ENCODE measurements at regions not wholly inside any gene's neighbourhood (a gene's known extent, or its start where the extent isn't known, plus 50 kb on each side); places are given as distances from the start of the nearest gene placed in this dataset.
"Not testable (repeated sequence)": the region's sequence is repeated elsewhere in the genome, so short reads cannot be mapped to it uniquely, and the experiment has no call there.

DNA sequence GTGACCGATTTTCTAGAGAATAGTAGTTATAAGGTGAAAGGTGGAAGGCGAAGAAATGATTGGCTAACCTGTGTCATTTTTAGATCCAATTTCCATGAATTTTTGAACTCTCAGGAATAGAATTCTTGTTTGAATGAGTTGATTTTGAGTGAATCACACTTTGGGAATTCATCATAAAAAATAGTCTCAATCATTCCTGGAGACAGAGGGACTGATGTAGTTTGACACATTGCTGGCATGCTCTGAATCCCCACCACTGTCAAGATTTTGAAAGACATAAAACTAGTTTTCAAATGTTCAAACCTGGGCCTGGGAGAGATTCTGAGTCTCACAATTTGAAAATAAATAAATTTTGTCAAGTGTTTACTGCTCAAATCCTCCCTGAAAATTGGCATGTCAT lies 861.4 kb upstream of the RAG2 start:
- TF ChIP-seq, protein P1, sequence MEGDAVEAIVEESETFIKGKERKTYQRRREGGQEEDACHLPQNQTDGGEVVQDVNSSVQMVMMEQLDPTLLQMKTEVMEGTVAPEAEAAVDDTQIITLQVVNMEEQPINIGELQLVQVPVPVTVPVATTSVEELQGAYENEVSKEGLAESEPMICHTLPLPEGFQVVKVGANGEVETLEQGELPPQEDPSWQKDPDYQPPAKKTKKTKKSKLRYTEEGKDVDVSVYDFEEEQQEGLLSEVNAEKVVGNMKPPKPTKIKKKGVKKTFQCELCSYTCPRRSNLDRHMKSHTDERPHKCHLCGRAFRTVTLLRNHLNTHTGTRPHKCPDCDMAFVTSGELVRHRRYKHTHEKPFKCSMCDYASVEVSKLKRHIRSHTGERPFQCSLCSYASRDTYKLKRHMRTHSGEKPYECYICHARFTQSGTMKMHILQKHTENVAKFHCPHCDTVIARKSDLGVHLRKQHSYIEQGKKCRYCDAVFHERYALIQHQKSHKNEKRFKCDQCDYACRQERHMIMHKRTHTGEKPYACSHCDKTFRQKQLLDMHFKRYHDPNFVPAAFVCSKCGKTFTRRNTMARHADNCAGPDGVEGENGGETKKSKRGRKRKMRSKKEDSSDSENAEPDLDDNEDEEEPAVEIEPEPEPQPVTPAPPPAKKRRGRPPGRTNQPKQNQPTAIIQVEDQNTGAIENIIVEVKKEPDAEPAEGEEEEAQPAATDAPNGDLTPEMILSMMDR (conservative IDR thresholded peaks at IDR 0.05) = no peak
- Mint-ChIP-seq H3K27me3 (no peaks in the 10 kb centered on the region), H3K27ac (no peak overlapping the region), H3K9me3 (no peaks in the 10 kb centered on the region), H3K4me3 (no peak overlapping the region), H3K36me3 (no peaks in the 10 kb centered on the region), H3K4me1 (ENCODE audit: unreplicated experiment) (no peaks in the 10 kb centered on the region)
- no peak for DNase-seq (ENCODE audit: extremely low spot score, unreplicated experiment)

DNA sequence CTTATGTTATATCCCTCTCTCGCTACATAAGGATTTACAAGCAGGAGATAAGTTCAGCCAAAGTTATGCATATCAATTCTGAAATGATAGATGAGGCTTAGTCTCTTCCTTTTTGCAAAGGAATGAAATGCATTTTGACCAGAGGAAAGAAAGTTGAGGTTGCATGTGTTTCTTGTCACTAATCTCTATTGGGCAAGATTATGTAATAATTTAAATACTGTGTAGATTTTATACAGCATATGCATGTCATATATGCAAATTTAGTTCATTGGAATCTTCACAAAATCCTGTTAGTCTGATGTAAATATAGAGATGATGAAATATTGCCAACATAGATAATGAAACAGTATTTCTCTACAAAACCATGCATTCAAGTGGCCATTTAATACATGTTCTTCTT lies 858.7 kb upstream of the RAG2 start:
- Mint-ChIP-seq H3K27me3 (no peaks in the 10 kb centered on the region), H3K4me3 (no peak overlapping the region), H3K4me1 (ENCODE audit: unreplicated experiment) (peaks cover 14% of the 10 kb centered on the region), H3K36me3 (no peaks in the 10 kb centered on the region), H3K27ac (no peak overlapping the region), H3K9me3 (peaks cover 4% of the 10 kb centered on the region)
- no peak for DNase-seq (ENCODE audit: extremely low spot score, unreplicated experiment)
- TF ChIP-seq, protein P1 (conservative IDR thresholded peaks at IDR 0.05) = no peak

DNA sequence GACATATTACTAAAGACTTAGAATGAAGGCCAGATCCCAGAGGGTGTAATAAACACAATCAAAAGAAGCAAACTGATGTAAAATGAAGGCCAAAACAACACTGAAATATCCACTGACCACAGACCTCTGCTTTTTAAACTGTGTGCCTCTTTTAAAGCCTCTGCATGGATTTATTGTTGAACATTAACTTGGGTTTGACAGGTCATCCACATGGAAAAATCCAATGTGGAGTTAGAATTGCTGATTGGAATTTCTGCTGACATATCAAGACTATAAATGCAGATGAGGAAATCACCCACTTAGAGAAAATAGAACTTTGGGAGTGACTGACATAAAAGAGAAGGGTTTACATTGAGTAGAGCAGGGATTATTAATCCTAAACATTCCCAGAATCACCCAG lies 853.9 kb upstream of the RAG2 start:
- H3K4me1 Mint-ChIP-seq (ENCODE audit: unreplicated experiment) = peaks cover 35% of the 10 kb centered on the region
- H3K4me3 Mint-ChIP-seq = peak overlapping the region; percentile 6
- H3K27me3 Mint-ChIP-seq = no peaks in the 10 kb centered on the region
- TF ChIP-seq, protein P1 (conservative IDR thresholded peaks at IDR 0.05) = no peak
- DNase-seq (ENCODE audit: extremely low spot score, unreplicated experiment) = no peak
- no peaks in the 10 kb centered on the region for H3K36me3 Mint-ChIP-seq
- peaks cover 4% of the 10 kb centered on the region for H3K9me3 Mint-ChIP-seq
- H3K27ac Mint-ChIP-seq = no peak overlapping the region

DNA sequence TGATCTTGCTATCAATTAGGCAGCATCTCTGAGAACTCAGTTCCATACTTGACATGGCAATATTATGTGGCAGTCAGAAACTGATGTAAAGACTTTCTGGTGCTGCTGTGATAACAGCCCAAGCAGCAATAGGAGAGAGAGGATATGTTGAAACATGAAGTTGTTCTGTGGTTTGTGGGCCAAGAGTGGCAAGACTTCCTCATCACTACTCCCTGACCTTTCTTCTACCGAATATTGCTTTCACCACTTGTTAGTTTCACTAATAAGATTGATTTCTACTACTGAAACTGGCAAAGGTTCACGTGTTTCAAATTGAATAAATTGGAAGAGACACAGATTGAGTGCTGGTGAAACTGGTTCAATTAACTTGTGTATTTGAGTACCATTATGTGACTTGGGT lies 852.6 kb upstream of the RAG2 start:
- no peak overlapping the region for H3K4me3 Mint-ChIP-seq
- H3K9me3 Mint-ChIP-seq = peaks cover 4% of the 10 kb centered on the region
- no peak for DNase-seq (ENCODE audit: extremely low spot score, unreplicated experiment)
- no peak overlapping the region for H3K27ac Mint-ChIP-seq
- peaks cover 35% of the 10 kb centered on the region for H3K4me1 Mint-ChIP-seq (ENCODE audit: unreplicated experiment)
- no peaks in the 10 kb centered on the region for H3K36me3 Mint-ChIP-seq
- no peaks in the 10 kb centered on the region for H3K27me3 Mint-ChIP-seq
- TF ChIP-seq, protein P1 (conservative IDR thresholded peaks at IDR 0.05) = no peak

DNA sequence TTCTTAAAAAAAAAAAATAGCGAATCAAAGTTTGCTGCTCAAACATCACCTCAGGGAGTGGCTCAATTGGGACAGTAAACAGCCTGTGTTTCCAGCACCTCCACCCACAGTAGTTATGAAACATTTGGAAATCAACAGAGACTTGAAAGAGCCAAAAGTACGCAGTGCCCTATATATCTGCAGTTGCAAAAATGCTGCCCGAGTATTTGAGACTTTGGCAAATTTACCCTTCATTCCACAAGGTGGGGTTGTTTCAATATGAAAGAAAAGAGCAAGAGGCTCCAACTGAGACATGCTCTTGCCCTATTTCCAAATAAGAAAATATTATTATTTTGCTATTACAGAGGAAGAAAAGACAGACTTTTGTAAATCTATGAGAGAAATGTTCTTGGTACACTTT lies 851.1 kb upstream of the RAG2 start:
- no peak for DNase-seq (ENCODE audit: extremely low spot score, unreplicated experiment)
- peaks cover 35% of the 10 kb centered on the region for H3K4me1 Mint-ChIP-seq (ENCODE audit: unreplicated experiment)
- TF ChIP-seq, protein P1 (conservative IDR thresholded peaks at IDR 0.05) = peak; percentile 77
- no peak overlapping the region for H3K4me3 Mint-ChIP-seq
- H3K27ac Mint-ChIP-seq = no peak overlapping the region
- H3K36me3 Mint-ChIP-seq = no peaks in the 10 kb centered on the region
- peaks cover 3% of the 10 kb centered on the region for H3K9me3 Mint-ChIP-seq
- no peaks in the 10 kb centered on the region for H3K27me3 Mint-ChIP-seq

DNA sequence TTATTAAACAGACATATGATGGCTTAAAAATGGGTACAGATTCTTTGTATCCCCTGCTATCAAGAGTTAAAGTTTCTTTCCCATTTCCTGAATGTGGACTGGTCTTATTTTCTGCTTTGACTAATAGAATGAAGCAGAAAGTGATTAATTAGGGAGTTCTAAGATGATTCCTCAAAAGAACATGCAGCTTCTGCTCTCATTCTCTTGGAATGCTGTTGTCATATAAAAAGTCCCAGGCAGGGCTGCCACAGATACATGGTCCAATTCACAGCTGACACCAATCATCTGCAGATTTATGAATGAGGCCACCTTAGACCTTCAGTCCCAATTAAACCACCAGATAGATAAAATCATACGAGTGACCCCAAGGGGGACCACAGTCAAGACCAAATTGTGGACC lies 844.5 kb upstream of the RAG2 start:
- no peaks in the 10 kb centered on the region for H3K4me1 Mint-ChIP-seq (ENCODE audit: unreplicated experiment)
- no peaks in the 10 kb centered on the region for H3K27me3 Mint-ChIP-seq
- TF ChIP-seq, protein P1 (conservative IDR thresholded peaks at IDR 0.05) = no peak
- H3K27ac Mint-ChIP-seq = no peak overlapping the region
- H3K9me3 Mint-ChIP-seq = no peaks in the 10 kb centered on the region
- H3K36me3 Mint-ChIP-seq = no peaks in the 10 kb centered on the region
- H3K4me3 Mint-ChIP-seq = no peak overlapping the region
- DNase-seq (ENCODE audit: extremely low spot score, unreplicated experiment) = no peak

DNA sequence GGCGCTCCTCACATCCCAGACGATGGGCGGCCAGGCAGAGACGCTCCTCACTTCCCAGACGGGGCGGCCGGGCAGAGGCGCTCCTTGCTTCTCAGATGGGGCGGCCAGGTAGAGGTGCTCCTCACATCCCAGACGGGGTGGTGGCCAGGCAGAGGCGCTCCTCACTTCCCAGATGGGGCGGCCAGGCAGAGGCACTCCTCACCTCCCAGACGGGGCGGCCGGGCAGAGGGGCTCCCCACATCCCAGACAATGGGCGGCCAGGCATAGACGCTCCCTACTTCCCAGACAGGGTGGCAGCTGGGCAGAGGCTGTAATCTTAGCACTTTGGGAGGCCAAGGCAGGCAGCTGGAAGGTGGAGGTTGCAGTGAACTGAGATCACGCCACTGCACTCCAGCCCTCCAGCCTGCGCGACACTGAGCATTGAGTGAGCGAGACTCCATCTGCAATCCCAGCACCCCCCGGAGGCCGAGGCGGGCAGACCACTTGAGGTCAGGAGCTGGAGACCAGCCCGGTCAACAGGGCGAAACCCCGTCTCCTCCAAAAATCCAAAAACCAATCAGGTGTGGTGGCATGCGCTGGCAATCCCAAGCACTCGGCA lies 833.7 kb upstream of the RAG2 start:
- not testable (repeated sequence) for H3K27me3 Mint-ChIP-seq; H3K36me3 Mint-ChIP-seq; H3K27ac Mint-ChIP-seq; H3K4me3 Mint-ChIP-seq; H3K9me3 Mint-ChIP-seq; DNase-seq (ENCODE audit: extremely low spot score, unreplicated experiment); H3K4me1 Mint-ChIP-seq (ENCODE audit: unreplicated experiment)

DNA sequence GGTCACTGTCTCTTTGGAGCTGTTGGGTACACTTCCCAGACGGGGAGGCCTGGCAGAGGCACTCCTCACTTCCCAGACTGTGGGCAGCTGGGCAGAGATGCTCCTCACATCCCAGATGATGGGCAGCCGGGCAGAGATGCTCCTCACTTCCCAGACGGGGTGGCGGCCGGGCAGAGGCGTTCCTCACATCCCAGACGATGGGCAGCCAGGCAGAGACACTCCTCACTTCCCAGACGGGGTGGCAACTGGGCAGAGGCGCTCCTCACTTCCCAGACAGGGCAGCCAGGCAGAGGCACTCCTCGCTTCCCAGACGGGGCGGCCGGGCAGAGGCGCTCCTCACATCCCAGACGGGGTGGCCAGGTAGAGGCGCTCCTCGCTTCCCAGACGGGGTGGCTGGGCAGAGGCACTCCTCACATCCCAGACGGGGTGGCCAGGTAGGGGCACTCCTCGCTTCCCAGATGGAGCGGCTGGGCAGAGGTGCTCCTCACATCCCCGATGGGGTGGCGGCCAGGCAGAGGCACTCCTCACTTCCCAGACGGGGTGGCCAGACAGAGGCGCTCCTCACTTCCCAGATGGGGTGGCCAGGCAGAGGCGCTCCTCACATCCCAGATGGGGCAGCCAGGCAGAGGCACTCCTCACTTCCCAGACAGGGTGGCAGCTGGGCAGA lies 833.1 kb upstream of the RAG2 start:
- not testable (repeated sequence) for H3K9me3 Mint-ChIP-seq; H3K36me3 Mint-ChIP-seq; H3K4me3 Mint-ChIP-seq; H3K4me1 Mint-ChIP-seq (ENCODE audit: unreplicated experiment); H3K27ac Mint-ChIP-seq; DNase-seq (ENCODE audit: extremely low spot score, unreplicated experiment); H3K27me3 Mint-ChIP-seq
